Breast epithelium (tissue), 3 donors: ENCODE measurements at regions not wholly inside any gene's neighbourhood (a gene's known extent, or its start where the extent isn't known, plus 50 kb on each side); places are given as distances from the start of the nearest gene placed in this dataset.

Experiments used
- POLR2A ChIP-seq: fragments of 450-650 bp; IDR thresholded peaks from one replicate; pipeline ENCODE4 v1.6.1; 2016; ENCODE audit warnings: antibody characterized with exemption, mild to moderate bottlenecking, moderate library complexity
- POLR2AphosphoS5 ChIP-seq, 3 donors: sonication (generic); formaldehyde crosslinking; IDR thresholded peaks; one replicate each; pipeline ENCODE4 v1.6.1; 2017; ENCODE audit warnings: antibody characterized with exemption in 3 of 3
- TF ChIP-seq, protein P1 (sequence below), 3 donors: fragments of 450-650 bp; IDR thresholded peaks; one replicate each; pipeline ENCODE4 v1.5.1; 2016 to 2017; ENCODE audit warnings: antibody characterized with exemption in 3 of 3, mild to moderate bottlenecking in 3 of 3, moderate library complexity in 3 of 3

DNA sequence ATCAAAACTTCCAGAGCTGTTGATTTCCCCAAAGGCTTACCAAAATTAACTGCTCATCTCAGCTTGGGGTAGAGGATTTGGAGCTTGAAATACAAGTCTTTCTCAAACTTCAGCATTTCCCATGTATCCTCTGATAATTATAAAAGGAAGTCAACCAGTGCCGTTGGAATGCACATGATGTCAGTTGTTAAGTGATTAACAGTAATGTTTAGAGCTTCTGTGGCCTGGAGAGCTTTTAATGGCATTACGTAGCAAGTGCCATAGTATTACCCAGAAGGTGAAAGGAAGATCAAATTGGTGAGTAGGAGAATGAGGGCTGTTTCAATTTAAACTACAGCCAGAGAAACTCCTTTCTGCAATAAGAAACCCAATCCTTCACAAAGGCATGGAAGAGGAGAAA, 62.5 kb upstream of the PTPRR start:
- TF ChIP-seq, protein P1, sequence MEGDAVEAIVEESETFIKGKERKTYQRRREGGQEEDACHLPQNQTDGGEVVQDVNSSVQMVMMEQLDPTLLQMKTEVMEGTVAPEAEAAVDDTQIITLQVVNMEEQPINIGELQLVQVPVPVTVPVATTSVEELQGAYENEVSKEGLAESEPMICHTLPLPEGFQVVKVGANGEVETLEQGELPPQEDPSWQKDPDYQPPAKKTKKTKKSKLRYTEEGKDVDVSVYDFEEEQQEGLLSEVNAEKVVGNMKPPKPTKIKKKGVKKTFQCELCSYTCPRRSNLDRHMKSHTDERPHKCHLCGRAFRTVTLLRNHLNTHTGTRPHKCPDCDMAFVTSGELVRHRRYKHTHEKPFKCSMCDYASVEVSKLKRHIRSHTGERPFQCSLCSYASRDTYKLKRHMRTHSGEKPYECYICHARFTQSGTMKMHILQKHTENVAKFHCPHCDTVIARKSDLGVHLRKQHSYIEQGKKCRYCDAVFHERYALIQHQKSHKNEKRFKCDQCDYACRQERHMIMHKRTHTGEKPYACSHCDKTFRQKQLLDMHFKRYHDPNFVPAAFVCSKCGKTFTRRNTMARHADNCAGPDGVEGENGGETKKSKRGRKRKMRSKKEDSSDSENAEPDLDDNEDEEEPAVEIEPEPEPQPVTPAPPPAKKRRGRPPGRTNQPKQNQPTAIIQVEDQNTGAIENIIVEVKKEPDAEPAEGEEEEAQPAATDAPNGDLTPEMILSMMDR (IDR thresholded peaks at IDR 0.05), result no peak
- TF ChIP-seq POLR2A (no peak), POLR2AphosphoS5 (IDR thresholded peaks at IDR 0.05) (no peak)
